Transverse colon (tissue), 4 donors: ENCODE measurements at regions not wholly inside any gene's neighbourhood (a gene's known extent, or its start where the extent isn't known, plus 50 kb on each side); places are given as distances from the start of the nearest gene placed in this dataset.

Source experiments
- DNase-seq: peaks from one replicate; pipeline ENCODE4 v3.0.0-alpha.2; 2019
- H3K27ac ChIP-seq, 4 donors: fragments of 200-600 bp; sonication (generic); 2 replicates each; pipeline ENCODE4 v1.5.1; 2016 to 2018; ENCODE audit warnings: inconsistent platforms in 4 of 4
- H3K27me3 ChIP-seq: fragments of 200-600 bp; sonication (generic); 2 replicates; pipeline ENCODE4 v1.5.1; 2017; ENCODE audit warnings: inconsistent platforms
- H3K36me3 ChIP-seq, 4 donors: fragments of 200-600 bp; sonication (generic); 2 replicates each; pipeline ENCODE4 v1.5.1; 2017 to 2019; ENCODE audit warnings: inconsistent platforms in 4 of 4
- H3K4me1 ChIP-seq, 4 donors: fragments of 200-600 bp; sonication (generic); 2 replicates each; pipeline ENCODE4 v1.5.1; 2017 to 2020; ENCODE audit warnings: inconsistent platforms in 4 of 4
- H3K4me3 ChIP-seq, 4 donors: fragments of 200-600 bp; sonication (generic); 1 replicate in 1 of 4; 2 replicates in 3 of 4; pipeline versions ENCODE4 v1.5.1 to v1.6.1; 2017 to 2019; ENCODE audit warnings: inconsistent platforms in 4 of 4
- H3K9me3 ChIP-seq, 2 donors: fragments of 200-600 bp; sonication (generic); 2 replicates each; pipeline ENCODE4 v1.5.1; 2017 to 2019; ENCODE audit warnings: inconsistent platforms in 2 of 2
- EP300 ChIP-seq: sonication (generic); formaldehyde crosslinking; IDR thresholded peaks from one replicate; pipeline ENCODE4 v1.6.1; 2017; ENCODE audit warnings: antibody characterized with exemption, low read depth
- POLR2A ChIP-seq: fragments of 450-650 bp; IDR thresholded peaks from one replicate; pipeline ENCODE4 v1.6.1; 2016; ENCODE audit warnings: antibody characterized with exemption, mild to moderate bottlenecking, moderate library complexity
- POLR2AphosphoS5 ChIP-seq, 3 donors: sonication (generic); formaldehyde crosslinking; IDR thresholded peaks; one replicate each; pipeline ENCODE4 v1.6.1; 2016; ENCODE audit warnings: antibody characterized with exemption in 3 of 3
- WGBS, 2 donors: methylation state at CpG; one replicate each; pipeline ENCODE4 v1.1.5; 2018; ENCODE audit warnings: low coverage in 1 of 2; 5-methylcytosine and 5-hydroxymethylcytosine counted together
- in situ Hi-C, 4 donors: fragments of 200-750 bp; cut with MboI; loops; one replicate each; pipeline versions ENCODE4 v1.15.0 to v1.15.1; 2017; ENCODE audit warnings: low sequenced_read_pairs in 3 of 4, low pct_ligation_motif_present in 1 of 4, low pct_unique_long_range_greater_than_20kb in 1 of 4
- intact Hi-C: fragments of 100-400 bp; cut with DNase I; formaldehyde crosslinking; loops from one replicate; pipeline ENCODE4 v1.15.1; 2023; ENCODE audit warnings: low total_unique reads
- TF ChIP-seq, protein P1 (sequence below), 5 experiments: fragments of 200-600 bp in 3 of 5; fragments of 450-650 bp in 2 of 5; sonication (generic) in 3 of 5; IDR thresholded peaks; 1 replicate in 2 of 5; 2 replicates in 3 of 5; pipeline ENCODE4 v1.5.1; 2016 to 2017; ENCODE audit warnings: antibody characterized with exemption in 5 of 5, inconsistent platforms in 3 of 5, mild to moderate bottlenecking in 2 of 5, moderate library complexity in 1 of 5

DNA sequence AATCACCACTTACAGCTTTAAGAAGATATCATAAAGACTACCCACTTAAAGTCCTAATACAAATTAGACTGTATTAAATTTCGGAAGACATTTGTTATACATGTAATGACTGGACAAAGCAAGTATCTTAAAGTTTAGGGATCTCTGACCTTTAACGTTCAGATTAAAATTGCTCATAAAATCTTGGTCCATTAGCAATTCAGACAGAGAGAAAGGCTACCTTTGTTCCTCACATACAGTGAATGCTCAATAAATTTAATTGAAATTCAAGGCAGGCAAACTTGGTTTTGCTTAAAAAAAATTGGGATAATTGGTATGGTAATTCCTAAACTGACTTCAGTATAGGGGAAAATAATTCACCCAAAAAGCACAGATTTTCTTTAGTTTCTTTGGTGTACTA is 285.9 kb upstream of the EMCN start:
- in situ Hi-C loops = no loop called here

DNA sequence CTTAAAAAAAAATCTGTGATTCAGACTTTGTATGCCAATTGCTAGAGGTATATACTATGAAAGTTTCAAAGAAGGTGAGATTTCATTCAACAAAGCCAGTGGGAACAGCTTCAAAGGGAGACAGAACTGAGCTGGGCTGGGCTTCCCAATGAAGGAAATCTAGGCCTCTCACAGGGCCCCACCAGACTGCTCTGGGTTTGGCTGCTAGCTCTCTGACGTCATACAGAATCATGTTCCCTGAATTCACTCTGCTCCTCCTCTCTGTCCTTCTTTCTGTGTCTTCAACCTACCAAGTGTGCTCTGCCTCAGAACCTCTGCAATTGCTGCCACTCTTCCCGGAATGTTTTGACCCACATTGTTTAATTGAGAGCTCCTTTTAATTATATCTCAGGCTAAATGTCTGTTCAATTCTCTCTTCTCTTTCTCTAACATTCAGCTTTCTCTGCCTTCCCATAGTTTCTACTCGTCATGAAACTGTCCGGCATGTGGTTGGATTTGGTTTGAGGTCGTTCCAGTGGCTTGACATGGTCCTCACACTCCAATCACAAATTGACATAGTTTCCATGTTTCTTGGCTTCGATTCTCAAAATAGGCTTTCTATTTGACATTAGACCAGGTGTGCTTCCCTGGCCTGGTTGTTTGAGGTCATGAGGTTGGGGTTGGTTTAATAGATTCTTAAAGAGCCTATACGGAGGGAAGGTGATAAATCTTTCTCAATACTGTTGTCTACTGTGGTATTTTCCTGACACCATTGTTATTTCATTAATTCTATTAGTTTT is 282.1 kb upstream of the EMCN start:
- no peak overlapping the region for H3K27ac ChIP-seq
- H3K27me3 ChIP-seq = no peaks in the 10 kb centered on the region
- H3K36me3 ChIP-seq = no peaks in the 10 kb centered on the region
- DNase-seq = no peak
- 81% methylated on average over 6 to 7 of the region's 7 CpGs for WGBS, 2 donors
- in situ Hi-C loops (no loop called here), intact Hi-C loops (no loop called here)
- H3K4me1 ChIP-seq = no peaks in the 10 kb centered on the region
- H3K9me3 ChIP-seq = no peaks in the 10 kb centered on the region
- no peak for TF ChIP-seq EP300
- TF ChIP-seq POLR2AphosphoS5 (IDR thresholded peaks at IDR 0.05) = no peak
- TF ChIP-seq, protein P1, sequence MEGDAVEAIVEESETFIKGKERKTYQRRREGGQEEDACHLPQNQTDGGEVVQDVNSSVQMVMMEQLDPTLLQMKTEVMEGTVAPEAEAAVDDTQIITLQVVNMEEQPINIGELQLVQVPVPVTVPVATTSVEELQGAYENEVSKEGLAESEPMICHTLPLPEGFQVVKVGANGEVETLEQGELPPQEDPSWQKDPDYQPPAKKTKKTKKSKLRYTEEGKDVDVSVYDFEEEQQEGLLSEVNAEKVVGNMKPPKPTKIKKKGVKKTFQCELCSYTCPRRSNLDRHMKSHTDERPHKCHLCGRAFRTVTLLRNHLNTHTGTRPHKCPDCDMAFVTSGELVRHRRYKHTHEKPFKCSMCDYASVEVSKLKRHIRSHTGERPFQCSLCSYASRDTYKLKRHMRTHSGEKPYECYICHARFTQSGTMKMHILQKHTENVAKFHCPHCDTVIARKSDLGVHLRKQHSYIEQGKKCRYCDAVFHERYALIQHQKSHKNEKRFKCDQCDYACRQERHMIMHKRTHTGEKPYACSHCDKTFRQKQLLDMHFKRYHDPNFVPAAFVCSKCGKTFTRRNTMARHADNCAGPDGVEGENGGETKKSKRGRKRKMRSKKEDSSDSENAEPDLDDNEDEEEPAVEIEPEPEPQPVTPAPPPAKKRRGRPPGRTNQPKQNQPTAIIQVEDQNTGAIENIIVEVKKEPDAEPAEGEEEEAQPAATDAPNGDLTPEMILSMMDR (IDR thresholded peaks at IDR 0.05) = no peak
- no peak for TF ChIP-seq POLR2A
- H3K4me3 ChIP-seq = no peak overlapping the region

More for the DNA sequence above, 285.9 kb upstream of the EMCN start:
- no peak overlapping the region for H3K27ac ChIP-seq
- 78 to 80% methylated on average over 2 of the region's 2 CpGs for WGBS, 2 donors
- H3K4me3 ChIP-seq = no peak overlapping the region
- no peaks in the 10 kb centered on the region for H3K27me3 ChIP-seq
- TF ChIP-seq, protein P1 (IDR thresholded peaks at IDR 0.05) = no peak
- TF ChIP-seq POLR2A (no peak), EP300 (no peak), POLR2AphosphoS5 (IDR thresholded peaks at IDR 0.05) (no peak)
- intact Hi-C loops = no loop called here
- DNase-seq = no peak
- no peaks in the 10 kb centered on the region for H3K36me3 ChIP-seq
- H3K9me3 ChIP-seq = no peaks in the 10 kb centered on the region
- H3K4me1 ChIP-seq = no peaks in the 10 kb centered on the region

DNA sequence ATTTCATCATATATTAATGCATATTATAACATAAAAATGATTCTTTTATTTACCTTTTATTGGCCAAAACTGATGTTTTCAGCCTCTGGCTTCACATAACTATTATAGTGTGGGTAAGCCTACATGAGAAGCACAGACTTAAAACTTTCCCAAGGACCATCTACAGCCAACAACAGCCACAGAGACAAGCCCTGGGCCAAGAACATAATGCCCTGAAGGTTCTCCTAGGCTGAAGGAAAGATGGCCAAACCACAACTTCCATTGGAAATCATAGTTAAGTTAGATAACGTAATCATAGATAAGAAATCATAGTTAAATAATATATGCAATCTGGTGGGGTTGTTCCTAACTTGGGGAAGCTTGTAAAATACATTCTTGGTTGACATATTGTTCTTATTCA is 280.0 kb upstream of the EMCN start:
- no peaks in the 10 kb centered on the region for H3K4me1 ChIP-seq
- in situ Hi-C loops = no loop called here
- H3K27me3 ChIP-seq = no peaks in the 10 kb centered on the region
- H3K4me3 ChIP-seq = no peak overlapping the region
- H3K9me3 ChIP-seq = no peaks in the 10 kb centered on the region
- intact Hi-C loops = no loop called here
- WGBS, 2 donors = 0% methylated on average over 1 of the region's 1 CpG
- no peaks in the 10 kb centered on the region for H3K36me3 ChIP-seq
- TF ChIP-seq EP300 (no peak), POLR2A (no peak), POLR2AphosphoS5 (IDR thresholded peaks at IDR 0.05) (no peak)
- TF ChIP-seq, protein P1 (IDR thresholded peaks at IDR 0.05) = no peak
- DNase-seq = no peak
- H3K27ac ChIP-seq = no peak overlapping the region

DNA sequence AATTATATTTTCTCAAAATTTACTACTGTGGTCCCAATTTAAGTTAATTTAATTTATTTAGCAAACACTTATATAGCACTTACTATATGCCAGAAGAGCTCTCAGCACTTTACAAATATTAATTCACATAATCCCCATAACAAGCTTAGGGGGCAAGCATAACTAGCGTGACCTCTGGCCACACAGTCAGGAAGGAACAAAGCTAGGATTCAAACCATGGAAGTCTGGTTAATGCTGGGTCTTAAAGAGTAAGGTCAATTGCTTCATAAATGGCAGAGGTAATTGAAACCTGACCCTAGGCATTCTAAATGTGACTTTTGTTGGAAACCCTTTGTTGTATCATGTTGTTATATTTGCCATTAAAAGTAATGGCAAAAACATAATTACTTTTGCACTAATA is 279.5 kb upstream of the EMCN start:
- WGBS, 2 donors = 89 to 97% methylated on average over 1 of the region's 1 CpG
- in situ Hi-C loops (no loop called here), intact Hi-C loops (no loop called here)
- Histone ChIP-seq H3K9me3 (no peaks in the 10 kb centered on the region), H3K4me3 (no peak overlapping the region), H3K4me1 (no peaks in the 10 kb centered on the region), H3K27ac (no peak overlapping the region), H3K36me3 (no peaks in the 10 kb centered on the region), H3K27me3 (no peaks in the 10 kb centered on the region)
- no peak for DNase-seq
- no peak for TF ChIP-seq POLR2A
- TF ChIP-seq EP300 = no peak

DNA sequence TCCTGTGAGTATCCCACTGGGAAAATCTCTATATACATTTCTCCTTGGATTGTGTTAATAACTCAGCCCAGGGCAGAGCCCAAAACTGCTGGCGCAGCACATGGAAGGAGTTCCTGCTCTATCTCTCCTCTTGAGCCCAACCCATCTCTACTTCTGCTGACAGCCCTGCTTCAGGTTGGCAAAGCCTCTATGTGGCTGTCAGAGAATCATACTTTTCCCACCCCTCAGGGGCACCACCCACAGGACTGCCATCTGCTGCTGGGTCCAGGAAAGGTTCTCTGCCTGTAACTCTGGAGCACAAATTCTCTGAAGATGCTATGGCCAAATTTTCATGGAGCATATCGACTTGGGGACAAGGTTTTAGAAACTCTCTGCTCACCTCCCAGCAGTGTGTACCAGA is 278.5 kb upstream of the EMCN start:
- no peak for DNase-seq
- WGBS, 2 donors = 80 to 98% methylated on average over 1 to 2 of the region's 2 CpGs
- no peak overlapping the region for H3K27ac ChIP-seq
- TF ChIP-seq, protein P1 (IDR thresholded peaks at IDR 0.05) = no peak
- TF ChIP-seq POLR2AphosphoS5 (IDR thresholded peaks at IDR 0.05) = no peak
- TF ChIP-seq POLR2A = no peak
- no peak for TF ChIP-seq EP300
- H3K4me3 ChIP-seq = no peak overlapping the region
- in situ Hi-C loops = no loop called here
- intact Hi-C loops = no loop called here
- no peaks in the 10 kb centered on the region for H3K4me1 ChIP-seq
- H3K27me3 ChIP-seq = no peaks in the 10 kb centered on the region
- no peaks in the 10 kb centered on the region for H3K36me3 ChIP-seq
- H3K9me3 ChIP-seq = no peaks in the 10 kb centered on the region
